OCI-LY7 (cell line): ENCODE measurements at regions not wholly inside any gene's neighbourhood (a gene's known extent, or its start where the extent isn't known, plus 50 kb on each side); places are given as distances from the start of the nearest gene placed in this dataset.

Experiments used
- BruUV-seq: library from RNA; stranded (reverse); fragments of 400-500 nt; replicated peaks from 2 replicates; lab custom pipeline; 2021; lab: Mats Ljungman, UMichigan
- CTCF ChIA-PET: fragments of 300-600 bp; sonication (Branson Sonifier 250); formaldehyde crosslinking; loops from one replicate; lab custom pipeline; 2022; ENCODE audit warnings: antibody characterized with exemption; ENCODE audit not compliant: unreplicated experiment; lab: Charles Lee
- POLR2A ChIA-PET: fragments of 300-600 bp; sonication (Branson Sonifier 250); formaldehyde crosslinking; loops from one replicate; lab custom pipeline; 2022; ENCODE audit warnings: antibody characterized with exemption; lab: Charles Lee
- DNase-seq: peaks from one replicate; pipeline ENCODE4 v3.0.0-alpha.2; 2015; ENCODE audit warnings: low spot score
- H2AFZ ChIP-seq: fragments of 200-600 bp; sonication (generic), shearing (Covaris generic); 2 replicates; pipeline ENCODE4 v1.6.1; 2014; ENCODE audit warnings: mild to moderate bottlenecking, antibody characterized with exemption, low read length, moderate library complexity
- H3K27ac ChIP-seq: fragments of 200-600 bp; sonication (generic); 2 replicates; pipeline ENCODE4 v1.5.1; 2014; ENCODE audit warnings: mixed run types, low read depth, mild to moderate bottlenecking, moderate library complexity, low read length, inconsistent platforms; ENCODE audit not compliant: poor library complexity, severe bottlenecking
- H3K36me3 ChIP-seq: fragments of 200-600 bp; sonication (generic); 2 replicates; pipeline ENCODE4 v1.6.1; 2014; ENCODE audit warnings: mild to moderate bottlenecking, antibody characterized with exemption, low read length, moderate library complexity, mixed read lengths; ENCODE audit not compliant: insufficient read depth
- H3K4me1 ChIP-seq: fragments of 200-600 bp; sonication (generic); 2 replicates; pipeline ENCODE4 v1.5.1; 2014; ENCODE audit warnings: mild to moderate bottlenecking, low read length; ENCODE audit not compliant: insufficient read depth, poor library complexity, severe bottlenecking
- H3K4me2 ChIP-seq: fragments of 200-600 bp; sonication (generic); 2 replicates; pipeline ENCODE4 v1.6.1; 2014; ENCODE audit warnings: mild to moderate bottlenecking, low read length
- H3K4me3 ChIP-seq: fragments of 200-600 bp; sonication (generic); 2 replicates; pipeline ENCODE4 v1.5.1; 2014; ENCODE audit warnings: mild to moderate bottlenecking, low read depth, low read length; ENCODE audit not compliant: poor library complexity, severe bottlenecking
- H3K79me2 ChIP-seq: fragments of 200-600 bp; sonication (generic); 2 replicates; pipeline ENCODE4 v1.6.1; 2016; ENCODE audit warnings: low read depth, mild to moderate bottlenecking, low read length, moderate library complexity, mixed read lengths; ENCODE audit not compliant: insufficient read depth
- H3K9me2 ChIP-seq: fragments of 200-600 bp; sonication (generic); 2 replicates; pipeline ENCODE4 v1.6.1; 2016; ENCODE audit warnings: mild to moderate bottlenecking, low read length, mixed read lengths; ENCODE audit not compliant: insufficient read depth
- H3K9me3 ChIP-seq: fragments of 200-600 bp; sonication (generic); 2 replicates; pipeline ENCODE4 v1.6.1; 2014; ENCODE audit warnings: mild to moderate bottlenecking, mixed run types, low read length, mixed read lengths
- H4K20me1 ChIP-seq: fragments of 200-600 bp; sonication (generic); 2 replicates; pipeline ENCODE4 v1.6.1; 2014; ENCODE audit warnings: mild to moderate bottlenecking, antibody characterized with exemption, low read length, moderate library complexity, mixed read lengths; ENCODE audit not compliant: insufficient read depth
- EZH2phosphoT487 ChIP-seq: fragments of 200-600 bp; sonication (generic); IDR thresholded peaks from 2 replicates; pipeline ENCODE4 v1.6.1; 2018; ENCODE audit warnings: low read depth, borderline replicate concordance, mild to moderate bottlenecking, mixed run types, antibody characterized with exemption, low read length, moderate library complexity, mixed read lengths
- intact Hi-C: fragments of 100-400 bp; cut with micrococcal nuclease; formaldehyde crosslinking; loops from one replicate; pipeline ENCODE4 v1.10.0; 2022; ENCODE audit not compliant: unreplicated experiment
- TF ChIP-seq, protein P1 (sequence below): fragments of 200-600 bp; sonication (generic); conservative IDR thresholded peaks from 2 replicates; pipeline ENCODE4 v1.5.1; 2014; ENCODE audit warnings: mild to moderate bottlenecking, antibody characterized with exemption, low read length, moderate library complexity, mixed read lengths

DNA sequence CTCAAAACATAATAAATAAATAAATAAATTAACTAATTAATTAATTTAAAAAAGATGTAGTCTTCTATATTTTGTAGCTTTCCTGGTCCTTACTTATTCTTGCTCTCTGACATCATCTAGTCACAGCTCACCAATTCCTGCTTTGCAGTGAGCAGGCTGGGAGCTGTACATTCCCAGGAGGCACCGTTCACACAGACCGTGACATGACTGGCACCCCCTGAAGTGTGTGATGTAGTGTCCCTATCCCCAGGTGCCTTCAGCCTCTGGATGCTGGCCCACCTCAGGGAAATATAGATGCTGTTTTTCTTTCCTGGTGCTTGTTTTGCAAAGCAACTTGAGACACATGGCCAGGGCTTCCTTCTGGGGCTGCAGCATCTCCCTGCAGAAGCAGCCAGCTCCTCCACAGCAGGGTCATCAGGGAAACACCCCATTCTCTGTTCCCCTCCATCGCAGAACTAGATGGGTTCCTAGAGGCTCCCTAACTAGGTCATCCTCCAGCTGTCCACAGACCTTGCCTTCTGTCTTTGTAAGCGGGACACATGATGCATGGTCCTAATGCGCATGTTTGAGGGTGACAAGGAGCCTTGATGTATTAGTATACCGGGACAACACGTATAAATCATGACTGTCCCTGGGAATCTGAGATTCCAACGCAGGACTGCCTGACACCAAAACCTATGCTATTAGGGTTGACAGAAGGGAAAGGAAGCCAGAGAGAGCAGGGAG lies 76.4 kb downstream of the RHOB start:
- no peak overlapping the region for H3K4me2 ChIP-seq
- H4K20me1 ChIP-seq: no peaks in the 10 kb centered on the region
- no peak overlapping the region for H2AFZ ChIP-seq
- no peak overlapping the region for H3K4me3 ChIP-seq
- TF ChIP-seq, protein P1, sequence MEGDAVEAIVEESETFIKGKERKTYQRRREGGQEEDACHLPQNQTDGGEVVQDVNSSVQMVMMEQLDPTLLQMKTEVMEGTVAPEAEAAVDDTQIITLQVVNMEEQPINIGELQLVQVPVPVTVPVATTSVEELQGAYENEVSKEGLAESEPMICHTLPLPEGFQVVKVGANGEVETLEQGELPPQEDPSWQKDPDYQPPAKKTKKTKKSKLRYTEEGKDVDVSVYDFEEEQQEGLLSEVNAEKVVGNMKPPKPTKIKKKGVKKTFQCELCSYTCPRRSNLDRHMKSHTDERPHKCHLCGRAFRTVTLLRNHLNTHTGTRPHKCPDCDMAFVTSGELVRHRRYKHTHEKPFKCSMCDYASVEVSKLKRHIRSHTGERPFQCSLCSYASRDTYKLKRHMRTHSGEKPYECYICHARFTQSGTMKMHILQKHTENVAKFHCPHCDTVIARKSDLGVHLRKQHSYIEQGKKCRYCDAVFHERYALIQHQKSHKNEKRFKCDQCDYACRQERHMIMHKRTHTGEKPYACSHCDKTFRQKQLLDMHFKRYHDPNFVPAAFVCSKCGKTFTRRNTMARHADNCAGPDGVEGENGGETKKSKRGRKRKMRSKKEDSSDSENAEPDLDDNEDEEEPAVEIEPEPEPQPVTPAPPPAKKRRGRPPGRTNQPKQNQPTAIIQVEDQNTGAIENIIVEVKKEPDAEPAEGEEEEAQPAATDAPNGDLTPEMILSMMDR: no peak
- no peak for TF ChIP-seq EZH2phosphoT487
- peaks cover 15% of the 10 kb centered on the region for H3K4me1 ChIP-seq
- no peaks in the 10 kb centered on the region for H3K36me3 ChIP-seq
- H3K79me2 ChIP-seq: no peaks in the 10 kb centered on the region
- H3K27ac ChIP-seq: no peak overlapping the region
- no peaks in the 10 kb centered on the region for H3K9me2 ChIP-seq
- intact Hi-C loops: no loop called here
- no TSS peak for BruUV-seq
- no peaks in the 10 kb centered on the region for H3K9me3 ChIP-seq
- ChIA-PET POLR2A (interaction anchor here (1.4 kb wide), 1 partner anchor 12 kb away, joined by 4 read pairs; no protein-coding TSS in a partner anchor), CTCF (no interaction called here)
- no peak for DNase-seq

DNA sequence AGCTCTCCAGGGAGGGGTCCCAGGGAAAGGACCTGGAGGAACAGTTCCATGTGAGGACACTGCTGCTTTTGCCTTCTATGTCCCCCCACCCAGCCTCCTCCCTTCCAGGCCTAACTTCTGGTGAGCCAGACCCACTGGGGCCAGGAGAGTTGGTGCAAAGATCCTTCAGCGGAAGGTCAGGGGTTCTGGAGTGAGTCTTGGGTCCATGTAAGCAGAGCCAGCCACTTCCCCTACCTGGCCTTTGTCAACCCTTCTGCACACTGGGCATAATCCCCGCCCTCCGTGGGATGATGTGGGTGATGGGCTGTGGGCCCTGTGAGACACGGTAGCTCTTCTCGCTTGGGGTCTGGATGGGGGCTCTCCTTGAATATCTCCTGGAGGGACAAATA lies 76.9 kb downstream of the RHOB start:
- ChIA-PET CTCF (no interaction called here), POLR2A (no interaction called here)
- Histone ChIP-seq H3K4me1 (peaks cover 15% of the 10 kb centered on the region), H3K79me2 (no peaks in the 10 kb centered on the region), H2AFZ (no peak overlapping the region), H3K27ac (no peak overlapping the region), H3K9me3 (no peaks in the 10 kb centered on the region), H3K4me3 (no peak overlapping the region), H3K4me2 (no peak overlapping the region), H3K36me3 (no peaks in the 10 kb centered on the region), H3K9me2 (no peaks in the 10 kb centered on the region), H4K20me1 (no peaks in the 10 kb centered on the region)
- intact Hi-C loops: no loop called here
- no peak for DNase-seq
- BruUV-seq: no TSS peak
- TF ChIP-seq, protein P1: no peak
- TF ChIP-seq EZH2phosphoT487: no peak

DNA sequence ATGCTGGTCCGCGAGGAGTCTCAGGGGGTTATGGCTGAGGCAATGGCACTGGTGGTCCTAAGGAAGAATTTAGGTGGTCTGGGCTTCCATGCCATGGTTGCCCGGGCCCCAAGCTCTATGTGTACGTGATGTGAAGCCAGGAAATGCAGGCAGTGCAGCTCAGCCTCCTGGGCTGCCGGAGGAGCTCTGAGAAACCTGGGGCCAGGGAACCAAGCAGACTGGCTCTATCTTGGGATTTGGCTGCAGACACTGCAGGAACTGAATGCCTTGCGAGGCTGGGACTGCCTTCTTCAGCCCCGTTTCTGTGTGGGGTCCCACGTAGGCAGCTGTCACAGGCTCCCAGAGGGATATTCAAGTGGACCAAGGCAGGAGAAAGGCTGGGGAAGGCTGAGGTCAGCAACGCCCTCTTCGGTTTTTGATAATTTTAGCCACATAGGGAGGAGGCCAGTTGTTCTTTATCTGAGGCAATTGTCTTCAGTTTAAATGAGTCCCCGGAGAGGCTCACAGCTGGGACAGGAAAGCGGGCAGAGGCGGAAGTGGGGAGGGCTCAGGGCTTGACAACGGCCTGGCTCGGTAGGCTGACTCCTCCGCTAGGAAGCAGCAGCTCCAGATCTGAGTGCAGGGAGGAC lies 77.7 kb downstream of the RHOB start:
- Histone ChIP-seq H3K79me2 (no peaks in the 10 kb centered on the region), H3K4me3 (no peak overlapping the region), H2AFZ (peak overlapping the region; percentile 68; the same call in 1 of the 2 replicates), H4K20me1 (no peaks in the 10 kb centered on the region), H3K4me2 (peak overlapping the region; percentile 18; the same call in 1 of the 2 replicates), H3K36me3 (no peaks in the 10 kb centered on the region), H3K27ac (no peak overlapping the region), H3K9me2 (no peaks in the 10 kb centered on the region), H3K9me3 (no peaks in the 10 kb centered on the region), H3K4me1 (peaks cover 15% of the 10 kb centered on the region)
- ChIA-PET POLR2A (no interaction called here), CTCF (interaction anchor here (0.5 kb wide), 1 partner anchor 124 kb away, joined by 3 read pairs; no protein-coding TSS in a partner anchor)
- no TSS peak for BruUV-seq
- peak; percentile 65 for DNase-seq
- intact Hi-C loops: no loop called here
- no peak for TF ChIP-seq EZH2phosphoT487
- TF ChIP-seq, protein P1: no peak
